Esophagus muscularis mucosa (tissue), 3 donors: ENCODE measurements at regions not wholly inside any gene's neighbourhood (a gene's known extent, or its start where the extent isn't known, plus 50 kb on each side); places are given as distances from the start of the nearest gene placed in this dataset.

Source experiments
- POLR2A ChIP-seq: fragments of 450-650 bp; IDR thresholded peaks from one replicate; pipeline ENCODE4 v1.6.1; 2017; ENCODE audit warnings: antibody characterized with exemption, moderate library complexity, mild to moderate bottlenecking, low read depth
- POLR2AphosphoS5 ChIP-seq, 2 donors: sonication (generic); formaldehyde crosslinking; IDR thresholded peaks; one replicate each; pipeline ENCODE4 v1.6.1; 2017; ENCODE audit warnings: antibody characterized with exemption in 2 of 2
- TF ChIP-seq, protein P1 (sequence below), 3 experiments: fragments of 200-600 bp in 2 of 3; fragments of 450-650 bp in 1 of 3; sonication (generic) in 2 of 3; IDR thresholded peaks; one replicate each; pipeline ENCODE4 v1.5.1; 2017 to 2019; ENCODE audit warnings: antibody characterized with exemption in 3 of 3, mild to moderate bottlenecking in 2 of 3, moderate library complexity in 1 of 3

DNA sequence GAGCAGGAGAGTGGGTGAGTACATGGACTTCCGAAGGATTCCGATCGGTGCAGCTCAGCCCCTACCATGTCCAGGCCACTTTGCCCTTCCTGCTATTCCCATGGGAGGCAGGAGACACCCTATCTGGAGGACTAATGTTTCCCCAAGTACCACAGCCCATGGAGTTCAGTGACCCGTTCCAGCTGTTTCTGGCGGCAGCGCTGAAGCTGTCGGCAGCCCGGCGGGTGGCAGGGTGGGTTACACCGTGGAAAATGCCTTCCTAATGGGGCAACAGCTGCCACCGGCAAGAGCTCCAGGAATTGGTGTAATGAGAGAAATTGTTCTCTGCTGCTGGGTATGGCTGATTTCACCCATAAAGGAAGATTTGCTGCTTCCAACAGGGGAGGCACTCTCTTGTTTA, 98.3 kb downstream of the MYCN start:
- TF ChIP-seq POLR2A (no peak), POLR2AphosphoS5 (IDR thresholded peaks at IDR 0.05) (no peak)
- TF ChIP-seq, protein P1, sequence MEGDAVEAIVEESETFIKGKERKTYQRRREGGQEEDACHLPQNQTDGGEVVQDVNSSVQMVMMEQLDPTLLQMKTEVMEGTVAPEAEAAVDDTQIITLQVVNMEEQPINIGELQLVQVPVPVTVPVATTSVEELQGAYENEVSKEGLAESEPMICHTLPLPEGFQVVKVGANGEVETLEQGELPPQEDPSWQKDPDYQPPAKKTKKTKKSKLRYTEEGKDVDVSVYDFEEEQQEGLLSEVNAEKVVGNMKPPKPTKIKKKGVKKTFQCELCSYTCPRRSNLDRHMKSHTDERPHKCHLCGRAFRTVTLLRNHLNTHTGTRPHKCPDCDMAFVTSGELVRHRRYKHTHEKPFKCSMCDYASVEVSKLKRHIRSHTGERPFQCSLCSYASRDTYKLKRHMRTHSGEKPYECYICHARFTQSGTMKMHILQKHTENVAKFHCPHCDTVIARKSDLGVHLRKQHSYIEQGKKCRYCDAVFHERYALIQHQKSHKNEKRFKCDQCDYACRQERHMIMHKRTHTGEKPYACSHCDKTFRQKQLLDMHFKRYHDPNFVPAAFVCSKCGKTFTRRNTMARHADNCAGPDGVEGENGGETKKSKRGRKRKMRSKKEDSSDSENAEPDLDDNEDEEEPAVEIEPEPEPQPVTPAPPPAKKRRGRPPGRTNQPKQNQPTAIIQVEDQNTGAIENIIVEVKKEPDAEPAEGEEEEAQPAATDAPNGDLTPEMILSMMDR (IDR thresholded peaks at IDR 0.05) = no peak
